Islet of Langerhans (tissue), 1 donor: ENCODE measurements at regions not wholly inside any gene's neighbourhood (a gene's known extent, or its start where the extent isn't known, plus 50 kb on each side); places are given as distances from the start of the nearest gene placed in this dataset.
"Not testable (repeated sequence)": the region's sequence is repeated elsewhere in the genome, so short reads cannot be mapped to it uniquely, and the experiment has no call there.

Experiments used
- FAIRE-seq: peaks from one replicate; lab custom pipeline; 2011; peaks lifted over from hg19 to GRCh38; lab: Jason Lieb, UNC

- FAIRE-seq, result no peak
These were observed 356.4 kb upstream of the SLC39A10 start for GRCh38 chr2:195300631-195301030.

GRCh38 chr2:195299600-195299999, 357.4 kb upstream of the SLC39A10 start:
- FAIRE-seq, result no peak

GRCh38 chr2:195296490-195296889, 360.5 kb upstream of the SLC39A10 start:
- FAIRE-seq, result no peak

GRCh38 chr2:195289081-195289480, 367.9 kb upstream of the SLC39A10 start:
- no peak for FAIRE-seq

- FAIRE-seq, result no peak
These were observed 377.1 kb upstream of the SLC39A10 start for GRCh38 chr2:195279840-195280427.

- FAIRE-seq, result no peak
These were observed 386.5 kb upstream of the SLC39A10 start for GRCh38 chr2:195270466-195271039.

GRCh38 chr2:195269220-195269619, 387.8 kb upstream of the SLC39A10 start:
- FAIRE-seq, result no peak

GRCh38 chr2:195257979-195258378, 399.0 kb upstream of the SLC39A10 start:
- no peak for FAIRE-seq

GRCh38 chr2:195252018-195252417, 405.0 kb upstream of the SLC39A10 start:
- FAIRE-seq, result no peak

GRCh38 chr2:195251214-195251613, 405.8 kb upstream of the SLC39A10 start:
- no peak for FAIRE-seq

- no peak for FAIRE-seq
These were observed 418.2 kb upstream of the SLC39A10 start for GRCh38 chr2:195238826-195239225.

GRCh38 chr2:195238379-195238778, 418.6 kb upstream of the SLC39A10 start:
- FAIRE-seq, result no peak

GRCh38 chr2:195228547-195228946, 428.5 kb upstream of the SLC39A10 start:
- not testable (repeated sequence) for FAIRE-seq

GRCh38 chr2:195214072-195214471, 443.0 kb upstream of the SLC39A10 start:
- FAIRE-seq, result no peak

- no peak for FAIRE-seq
These were observed 444.4 kb upstream of the SLC39A10 start for GRCh38 chr2:195212586-195212985.

- no peak for FAIRE-seq
These were observed 454.7 kb upstream of the SLC39A10 start for GRCh38 chr2:195202163-195202845.

GRCh38 chr2:195199864-195200263, 457.2 kb upstream of the SLC39A10 start:
- FAIRE-seq, result no peak

- no peak for FAIRE-seq
These were observed 475.8 kb upstream of the SLC39A10 start for GRCh38 chr2:195181059-195181705.

GRCh38 chr2:195168369-195168768, 488.7 kb upstream of the SLC39A10 start:
- no peak for FAIRE-seq

GRCh38 chr2:195164930-195165329, 492.1 kb upstream of the SLC39A10 start:
- no peak for FAIRE-seq

GRCh38 chr2:195162918-195163317, 494.1 kb upstream of the SLC39A10 start:
- no peak for FAIRE-seq

- FAIRE-seq, result no peak
These were observed 494.8 kb upstream of the SLC39A10 start for GRCh38 chr2:195162194-195162593.

- no peak for FAIRE-seq
These were observed 496.1 kb upstream of the SLC39A10 start for GRCh38 chr2:195160963-195161362.
